Spleen (tissue), 11 donors: ENCODE measurements at regions not wholly inside any gene's neighbourhood (a gene's known extent, or its start where the extent isn't known, plus 50 kb on each side); places are given as distances from the start of the nearest gene placed in this dataset.

Experiments
- DNase-seq: peaks from one replicate; pipeline ENCODE4 v3.0.0-alpha.2; 2020
- H3K27ac ChIP-seq, 8 donors: fragments of 200-600 bp; sonication (generic) in 7 of 8; 1 replicate in 4 of 8; 2 replicates in 4 of 8; pipeline versions ENCODE4 v1.5.0 to v1.8.0; 2016 to 2021; ENCODE audit warnings: inconsistent platforms in 4 of 8, mild to moderate bottlenecking in 4 of 8, moderate library complexity in 1 of 8
- H3K27me3 ChIP-seq, 7 donors: fragments of 200-600 bp; sonication (generic) in 6 of 7; replicated peaks in 1 of 7; 1 replicate in 4 of 7; 2 replicates in 3 of 7; pipeline versions ENCODE4 v1.5.0 to v1.8.0; 2016 to 2021; ENCODE audit warnings: inconsistent platforms in 3 of 7, mild to moderate bottlenecking in 1 of 7
- H3K36me3 ChIP-seq, 6 donors: fragments of 200-600 bp; sonication (generic) in 5 of 6; 1 replicate in 4 of 6; 2 replicates in 2 of 6; pipeline versions ENCODE4 v1.5.0 to v1.8.0; 2016 to 2021; ENCODE audit warnings: inconsistent platforms in 2 of 6
- H3K4me1 ChIP-seq, 6 donors: fragments of 200-600 bp; sonication (generic) in 5 of 6; 1 replicate in 3 of 6; 2 replicates in 3 of 6; pipeline versions ENCODE4 v1.5.0 to v1.8.0; 2016 to 2021; ENCODE audit warnings: inconsistent platforms in 3 of 6
- H3K4me3 ChIP-seq, 8 donors: fragments of 200-600 bp; sonication (generic) in 7 of 8; 1 replicate in 4 of 8; 2 replicates in 4 of 8; pipeline versions ENCODE4 v1.5.0 to v1.8.0; 2016 to 2021; ENCODE audit warnings: inconsistent platforms in 4 of 8, mild to moderate bottlenecking in 4 of 8, moderate library complexity in 2 of 8
- H3K9me3 ChIP-seq, 8 donors: fragments of 200-600 bp; sonication (generic) in 7 of 8; 1 replicate in 4 of 8; 2 replicates in 4 of 8; pipeline versions ENCODE4 v1.5.0 to v1.8.0; 2016 to 2021; ENCODE audit warnings: inconsistent platforms in 4 of 8
- POLR2A ChIP-seq, 3 donors: fragments of 450-650 bp; IDR thresholded peaks; one replicate each; pipeline ENCODE4 v1.5.1; 2017; ENCODE audit warnings: antibody characterized with exemption in 3 of 3, mild to moderate bottlenecking in 1 of 3
- POLR2AphosphoS5 ChIP-seq, 3 donors: sonication (generic); formaldehyde crosslinking; IDR thresholded peaks; one replicate each; pipeline ENCODE4 v1.5.1; 2017; ENCODE audit warnings: antibody characterized with exemption in 3 of 3
- WGBS, 5 donors: extraction: QIAGEN DNeasy Blood & Tissue Kit in 3 of 5; methylation state at CpG; one replicate each; pipeline versions ENCODE4 v1.1.5 to v1.1.7; 2013 to 2018; 5-methylcytosine and 5-hydroxymethylcytosine counted together
- intact Hi-C: fragments of 100-400 bp; cut with DNase I; formaldehyde crosslinking; loops from one replicate; pipeline ENCODE4 v1.15.0; 2023; ENCODE audit warnings: low total_unique reads
- TF ChIP-seq, protein P1 (sequence below), 11 experiments: fragments of 200-600 bp in 7 of 11; fragments of 450-650 bp in 4 of 11; sonication (generic) in 4 of 11; IDR thresholded peaks in 8 of 11; conservative IDR thresholded peaks in 3 of 11; 1 replicate in 7 of 11; 2 replicates in 4 of 11; pipeline versions ENCODE4 v1.4.0 to v1.8.0; 2016 to 2021; ENCODE audit warnings: antibody characterized with exemption in 11 of 11, inconsistent platforms in 4 of 11, mild to moderate bottlenecking in 1 of 11
- donor health status: healthy with polysubstance abuse.
- donor health status: DM: no; HTN: no; CAD: no; lungs with moderate emphysema.
- donor health status: DM: no; HTN: no; CAD: no.
- donor health status: Bipolar disorder and iron deficiency.
- donor health status: healthy.
- donor health status: DM: no; HTN: no; CAD: no.
- donor health status: DM: yes; HTN: yes; CAD: no.

DNA sequence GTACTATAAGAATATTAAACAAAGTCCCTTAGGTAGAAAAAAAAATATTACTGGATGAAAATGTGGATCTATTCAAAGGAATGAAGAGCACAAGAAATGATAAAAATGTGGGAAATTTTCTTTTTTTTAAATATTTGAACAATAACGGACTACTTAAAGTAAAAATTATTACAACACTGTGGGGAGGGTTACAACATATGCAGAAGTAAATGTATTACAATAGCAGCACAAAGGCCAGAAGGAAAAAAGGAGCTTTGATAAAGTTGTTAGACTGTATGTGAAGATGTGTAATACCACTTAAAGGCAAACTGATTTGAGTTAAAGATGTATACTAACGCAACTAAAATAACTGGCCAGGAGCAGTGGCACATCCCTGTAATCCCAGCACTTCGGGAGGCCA is 427.1 kb downstream of the SHQ1 start:
- Histone ChIP-seq H3K27ac (peak overlapping the region in 3 of 8 donors; percentile 28 to 41 (median 34)), H3K4me3 (no peak overlapping the region), H3K4me1 (peaks cover 5 to 83% (median 43%) of the 10 kb centered on the region in 6 donors), H3K27me3 (no peaks in the 10 kb centered on the region), H3K9me3 (peaks cover 0 to 27% (median 22%) of the 10 kb centered on the region in 8 donors), H3K36me3 (no peaks in the 10 kb centered on the region)
- intact Hi-C loops: no loop called here
- TF ChIP-seq POLR2AphosphoS5 (IDR thresholded peaks at IDR 0.05) (no peak), POLR2A (IDR thresholded peaks at IDR 0.05) (no peak)
- TF ChIP-seq, protein P1, sequence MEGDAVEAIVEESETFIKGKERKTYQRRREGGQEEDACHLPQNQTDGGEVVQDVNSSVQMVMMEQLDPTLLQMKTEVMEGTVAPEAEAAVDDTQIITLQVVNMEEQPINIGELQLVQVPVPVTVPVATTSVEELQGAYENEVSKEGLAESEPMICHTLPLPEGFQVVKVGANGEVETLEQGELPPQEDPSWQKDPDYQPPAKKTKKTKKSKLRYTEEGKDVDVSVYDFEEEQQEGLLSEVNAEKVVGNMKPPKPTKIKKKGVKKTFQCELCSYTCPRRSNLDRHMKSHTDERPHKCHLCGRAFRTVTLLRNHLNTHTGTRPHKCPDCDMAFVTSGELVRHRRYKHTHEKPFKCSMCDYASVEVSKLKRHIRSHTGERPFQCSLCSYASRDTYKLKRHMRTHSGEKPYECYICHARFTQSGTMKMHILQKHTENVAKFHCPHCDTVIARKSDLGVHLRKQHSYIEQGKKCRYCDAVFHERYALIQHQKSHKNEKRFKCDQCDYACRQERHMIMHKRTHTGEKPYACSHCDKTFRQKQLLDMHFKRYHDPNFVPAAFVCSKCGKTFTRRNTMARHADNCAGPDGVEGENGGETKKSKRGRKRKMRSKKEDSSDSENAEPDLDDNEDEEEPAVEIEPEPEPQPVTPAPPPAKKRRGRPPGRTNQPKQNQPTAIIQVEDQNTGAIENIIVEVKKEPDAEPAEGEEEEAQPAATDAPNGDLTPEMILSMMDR (IDR thresholded peaks at IDR 0.05 in 8 of 11, conservative IDR thresholded peaks at IDR 0.05 in 3 of 11): no peak
- WGBS, 5 donors: 67 to 97% (median 82%) methylated on average over 3 of the region's 3 CpGs
- no peak for DNase-seq

DNA sequence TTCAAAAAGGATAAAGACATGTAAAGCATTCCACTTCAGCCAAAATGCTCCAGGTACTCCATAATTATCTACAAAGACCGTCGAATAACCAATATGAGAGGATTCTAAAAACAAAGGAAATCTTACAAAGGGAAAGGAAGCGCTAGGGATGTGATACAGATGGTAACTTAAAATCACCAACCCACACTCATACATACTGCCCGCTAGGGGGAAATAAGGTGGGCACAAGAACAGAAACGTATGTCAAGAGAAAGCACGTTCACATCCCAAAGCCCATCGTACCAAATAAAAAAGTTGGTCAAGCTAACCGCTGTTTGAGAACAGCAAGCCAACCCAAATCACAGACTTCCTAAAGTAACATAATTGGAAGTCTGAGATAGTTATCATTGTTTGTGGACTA is 429.4 kb downstream of the SHQ1 start:
- DNase-seq: no peak
- TF ChIP-seq POLR2AphosphoS5 (IDR thresholded peaks at IDR 0.05) (no peak), POLR2A (IDR thresholded peaks at IDR 0.05) (no peak)
- TF ChIP-seq, protein P1 (IDR thresholded peaks at IDR 0.05 in 8 of 11, conservative IDR thresholded peaks at IDR 0.05 in 3 of 11): no peak
- Histone ChIP-seq H3K9me3 (peaks cover 0 to 27% (median 22%) of the 10 kb centered on the region in 8 donors), H3K27me3 (no peaks in the 10 kb centered on the region), H3K4me1 (peaks cover 5 to 83% (median 32%) of the 10 kb centered on the region in 6 donors), H3K4me3 (no peak overlapping the region), H3K27ac (no peak overlapping the region), H3K36me3 (no peaks in the 10 kb centered on the region)
- WGBS, 5 donors: 88 to 93% (median 92%) methylated on average over 8 of the region's 8 CpGs
- intact Hi-C loops: no loop called here

DNA sequence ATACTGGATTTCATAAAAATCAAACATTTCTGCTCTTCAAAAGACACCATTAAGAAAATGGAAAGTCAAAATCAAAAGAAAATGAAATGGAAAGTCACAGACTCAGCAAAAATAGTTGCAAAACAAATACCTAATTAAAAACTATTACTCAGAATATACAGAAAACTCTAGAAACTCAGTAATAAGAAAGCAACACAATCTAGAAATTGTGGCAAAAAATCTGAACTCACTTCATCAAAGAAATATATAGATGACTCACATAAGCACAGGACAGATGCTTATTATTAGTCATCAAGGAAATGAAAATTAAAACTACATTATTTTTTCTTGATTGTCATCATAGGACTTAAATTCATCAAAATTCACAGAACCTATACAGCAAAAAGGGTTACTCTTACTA is 430.0 kb downstream of the SHQ1 start:
- no peak for TF ChIP-seq POLR2AphosphoS5 (IDR thresholded peaks at IDR 0.05)
- no peak for TF ChIP-seq POLR2A (IDR thresholded peaks at IDR 0.05)
- TF ChIP-seq, protein P1 (IDR thresholded peaks at IDR 0.05 in 8 of 11, conservative IDR thresholded peaks at IDR 0.05 in 3 of 11): no peak
- peaks cover 0 to 27% (median 22%) of the 10 kb centered on the region in 8 donors for H3K9me3 ChIP-seq
- H3K4me1 ChIP-seq: peaks cover 5 to 83% (median 37%) of the 10 kb centered on the region in 6 donors
- no peak overlapping the region for H3K4me3 ChIP-seq
- DNase-seq: no peak
- H3K27ac ChIP-seq: no peak overlapping the region
- no peaks in the 10 kb centered on the region for H3K36me3 ChIP-seq
- no peaks in the 10 kb centered on the region for H3K27me3 ChIP-seq
- intact Hi-C loops: no loop called here

DNA sequence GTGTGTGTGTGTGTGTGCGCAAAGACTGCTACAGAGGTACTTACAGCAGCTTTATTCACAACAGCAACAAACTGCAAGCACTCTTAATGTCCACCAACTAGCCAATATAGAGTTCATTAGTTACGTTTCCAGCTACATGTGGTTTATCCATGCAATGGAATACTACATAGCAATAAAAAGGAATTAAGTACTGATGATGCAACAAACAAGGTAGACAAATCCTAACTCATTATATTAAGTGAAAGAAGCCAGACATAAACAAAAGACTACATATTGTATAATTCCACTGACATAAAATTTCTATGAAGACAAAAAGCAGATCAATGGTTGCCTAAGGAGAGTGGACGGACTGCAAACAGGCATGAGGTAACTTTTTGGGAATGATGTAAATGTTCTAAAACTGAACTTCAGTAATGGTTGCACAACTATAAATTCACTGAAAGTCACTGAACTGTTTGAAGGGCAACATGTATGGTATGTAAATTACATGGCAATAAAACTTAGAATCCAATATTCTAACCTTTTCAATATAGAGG is 433.7 kb downstream of the SHQ1 start:
- TF ChIP-seq, protein P1 (IDR thresholded peaks at IDR 0.05 in 8 of 11, conservative IDR thresholded peaks at IDR 0.05 in 3 of 11): no peak
- TF ChIP-seq POLR2AphosphoS5 (IDR thresholded peaks at IDR 0.05) (no peak), POLR2A (IDR thresholded peaks at IDR 0.05) (no peak)
- H3K27me3 ChIP-seq: no peaks in the 10 kb centered on the region
- no peaks in the 10 kb centered on the region for H3K9me3 ChIP-seq
- intact Hi-C loops: no loop called here
- no peak for DNase-seq
- no peak overlapping the region for H3K4me3 ChIP-seq
- H3K4me1 ChIP-seq: peaks cover 10 to 100% (median 71%) of the 10 kb centered on the region in 6 donors
- no peaks in the 10 kb centered on the region for H3K36me3 ChIP-seq
- H3K27ac ChIP-seq: no peak overlapping the region
- 46 to 62% (median 55%) methylated on average over 3 of the region's 3 CpGs for WGBS, 5 donors
